HG02571 (cell line): ENCODE measurements at regions not wholly inside any gene's neighbourhood (a gene's known extent, or its start where the extent isn't known, plus 50 kb on each side); places are given as distances from the start of the nearest gene placed in this dataset.
A peak's percentile ranks its signal among the peaks of the same experiment; 100 is the strongest.

Experiments
- ATAC-seq: cut with Tn5 transposase; IDR thresholded peaks from one replicate; pipeline ENCODE4 v1.9.1; 2021; ENCODE audit warnings: mild to moderate bottlenecking, moderate library complexity; ENCODE audit not compliant: unreplicated experiment

- ATAC-seq, result no peak
These were observed 50.4 kb downstream of the RTL9 start for GRCh38 chrX:110408949-110409588.

DNA sequence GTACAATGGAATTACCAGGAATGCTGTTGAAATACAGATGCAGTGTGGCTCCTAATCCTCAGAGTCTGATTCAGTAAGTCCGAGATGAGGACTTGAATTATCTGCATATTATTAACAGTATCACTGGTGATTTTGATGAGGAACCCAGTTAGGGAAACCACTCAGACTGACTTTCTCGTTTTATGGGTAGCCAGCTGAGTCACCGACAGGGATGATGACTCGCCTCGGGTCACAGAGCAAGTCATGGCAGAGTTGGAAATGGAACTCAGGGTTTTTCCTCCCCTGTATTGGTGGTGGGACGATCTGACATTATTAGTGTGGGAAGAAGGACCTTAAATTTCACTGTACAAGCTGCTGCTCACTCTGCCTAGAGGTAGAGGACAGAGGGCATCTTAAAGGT lies 51.3 kb downstream of the RTL9 start:
- ATAC-seq, result no peak

- no peak for ATAC-seq
These were observed 52.0 kb downstream of the RTL9 start for GRCh38 chrX:110410603-110411002.

DNA sequence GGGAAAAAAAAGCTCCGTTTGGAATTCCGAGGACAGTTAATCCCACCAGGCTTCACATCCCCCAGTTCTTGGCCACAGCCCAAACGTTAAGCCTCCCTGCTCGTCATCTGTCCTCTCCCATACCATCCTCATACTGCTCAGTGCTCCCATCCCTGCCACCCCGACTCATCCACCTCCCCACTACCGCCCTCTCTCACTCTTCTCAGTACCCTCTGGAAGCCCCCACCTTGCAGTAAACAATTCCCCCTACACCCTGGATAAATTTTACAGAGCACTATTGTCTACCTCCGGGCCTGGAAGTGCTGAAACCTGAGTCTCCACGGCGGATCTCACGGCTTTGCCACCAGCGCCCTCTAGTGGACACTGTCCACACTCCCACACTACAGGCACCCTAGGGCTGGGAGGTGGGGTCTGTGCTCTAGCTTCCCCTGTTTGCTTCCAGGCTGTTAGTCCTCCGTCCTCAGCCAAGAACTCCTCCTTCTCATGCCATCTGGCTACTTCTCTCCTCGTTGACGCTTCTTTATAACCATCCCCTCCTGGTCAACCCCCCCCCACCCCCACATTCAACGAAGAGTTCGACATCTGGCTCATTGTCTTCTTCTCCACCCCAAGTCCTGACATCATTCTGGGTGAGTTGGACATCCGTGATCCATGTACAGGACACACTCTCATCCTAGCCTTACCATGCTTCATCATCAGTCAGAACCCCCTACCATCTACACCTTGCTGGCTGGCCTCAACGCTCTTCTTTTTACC lies 54.5 kb downstream of the RTL9 start:
- peak; percentile 69 for ATAC-seq

DNA sequence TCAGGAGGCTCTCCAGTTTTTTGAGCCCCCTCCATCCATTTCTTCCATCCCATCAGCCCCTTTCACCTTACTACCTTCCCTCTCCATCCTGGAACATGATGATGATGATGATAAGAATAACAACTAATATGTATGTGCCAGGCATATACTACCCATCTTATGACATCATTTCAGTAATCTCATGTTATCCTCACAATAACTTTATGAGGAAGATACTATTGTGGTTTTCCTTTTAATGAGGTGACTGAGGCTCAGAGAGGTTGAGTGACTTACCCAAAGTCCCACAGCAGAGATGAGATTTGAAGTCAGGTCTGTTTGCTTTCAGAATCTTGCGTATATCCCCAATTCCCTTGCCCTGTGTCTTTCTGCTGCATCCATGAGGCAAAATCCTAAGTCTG lies 55.1 kb downstream of the RTL9 start:
- ATAC-seq, result no peak

GRCh38 chrX:110414273-110414672 lies 55.6 kb downstream of the RTL9 start:
- peak; percentile 18 for ATAC-seq

- peak; percentile 57 for ATAC-seq
These were observed 56.2 kb downstream of the RTL9 start for GRCh38 chrX:110414679-110415439.

DNA sequence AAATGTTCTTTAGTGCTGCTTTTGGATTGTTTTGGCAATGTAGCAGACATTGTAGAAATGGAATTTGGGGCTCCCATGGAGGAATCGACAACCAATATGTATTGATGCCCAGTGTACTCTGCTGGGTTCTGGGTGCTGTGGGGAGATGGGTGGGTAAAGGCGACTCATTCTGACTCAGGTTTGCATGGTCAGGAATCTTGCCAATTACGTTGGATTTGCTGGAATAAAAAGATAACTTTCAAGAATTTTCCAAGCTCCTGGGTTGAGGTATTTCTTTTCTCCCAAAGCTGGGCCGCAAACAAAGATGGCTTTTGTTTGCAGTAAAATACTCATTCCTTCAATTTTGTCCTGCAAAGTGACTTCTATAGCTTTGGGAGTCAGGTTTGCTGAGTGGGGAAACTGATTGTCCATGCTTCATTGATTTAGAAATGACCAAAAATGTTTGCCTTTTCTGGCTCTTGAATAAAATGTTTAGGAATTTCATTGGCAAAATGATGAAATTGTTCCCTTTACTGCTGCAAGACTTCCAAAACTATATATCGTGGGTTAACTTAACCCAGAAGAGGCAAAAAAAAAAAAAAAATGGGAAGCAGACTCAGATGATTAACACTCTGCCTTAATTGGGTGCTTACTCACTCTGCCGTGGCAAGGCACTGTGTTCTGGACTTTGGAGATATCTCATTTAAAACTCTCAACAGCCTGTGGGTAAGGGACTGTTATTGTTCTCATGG lies 57.0 kb downstream of the RTL9 start:
- no peak for ATAC-seq

GRCh38 chrX:110417128-110417527 lies 58.5 kb downstream of the RTL9 start:
- ATAC-seq, result no peak

- no peak for ATAC-seq
These were observed 59.9 kb downstream of the RTL9 start for GRCh38 chrX:110418316-110419235.

DNA sequence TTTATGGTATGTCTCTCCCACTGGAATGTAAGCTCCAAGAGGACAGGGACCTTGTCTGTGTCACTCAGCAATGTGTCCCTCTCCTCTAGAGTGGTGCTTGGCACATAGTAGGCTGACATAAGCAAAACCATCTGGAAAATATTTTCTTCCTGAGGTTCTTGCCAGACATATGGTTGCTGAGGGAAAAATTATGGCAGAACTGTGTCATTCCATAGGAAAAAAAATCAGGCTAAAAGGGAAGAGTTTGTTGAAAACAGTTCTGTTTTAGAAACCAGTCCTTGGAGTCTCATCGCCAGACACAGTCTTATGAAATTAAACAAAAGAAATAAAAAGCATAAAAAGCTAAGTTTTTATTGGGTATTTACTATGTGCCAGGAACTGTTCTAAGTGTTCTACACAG lies 60.9 kb downstream of the RTL9 start:
- no peak for ATAC-seq

DNA sequence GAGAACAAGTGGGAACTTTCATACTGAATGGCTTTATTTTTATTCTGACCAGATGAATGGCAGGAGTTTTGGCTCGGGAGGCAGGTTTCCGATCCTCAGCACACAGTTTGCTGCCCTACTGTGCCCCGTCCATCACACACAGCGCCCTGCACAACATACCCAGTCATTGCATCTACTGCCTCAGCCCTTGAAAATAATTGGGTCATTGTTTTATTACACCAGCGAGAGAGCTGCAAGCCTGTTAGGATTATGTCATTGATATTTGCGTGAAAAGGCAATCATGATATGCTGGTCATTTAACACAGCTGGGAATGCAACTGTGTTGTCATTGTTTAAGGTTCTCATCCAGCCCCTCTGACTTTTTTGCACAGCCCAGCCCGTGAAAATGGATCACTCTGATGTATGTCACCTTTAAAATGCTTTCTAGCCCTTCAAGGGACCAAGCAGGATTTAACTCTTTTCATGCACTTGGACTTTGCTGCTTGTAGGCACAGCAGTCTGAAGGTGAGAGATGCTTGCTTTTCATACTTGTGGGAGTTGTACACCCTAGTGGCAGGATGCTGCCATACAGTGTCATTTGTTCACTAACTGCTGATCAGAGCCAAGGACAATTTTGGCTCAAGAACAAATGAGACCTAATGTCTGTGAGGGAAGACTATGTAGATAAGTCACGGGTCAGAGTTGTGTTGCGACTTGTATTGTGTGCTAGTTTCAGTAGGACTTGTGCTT lies 62.3 kb downstream of the RTL9 start:
- no peak for ATAC-seq

DNA sequence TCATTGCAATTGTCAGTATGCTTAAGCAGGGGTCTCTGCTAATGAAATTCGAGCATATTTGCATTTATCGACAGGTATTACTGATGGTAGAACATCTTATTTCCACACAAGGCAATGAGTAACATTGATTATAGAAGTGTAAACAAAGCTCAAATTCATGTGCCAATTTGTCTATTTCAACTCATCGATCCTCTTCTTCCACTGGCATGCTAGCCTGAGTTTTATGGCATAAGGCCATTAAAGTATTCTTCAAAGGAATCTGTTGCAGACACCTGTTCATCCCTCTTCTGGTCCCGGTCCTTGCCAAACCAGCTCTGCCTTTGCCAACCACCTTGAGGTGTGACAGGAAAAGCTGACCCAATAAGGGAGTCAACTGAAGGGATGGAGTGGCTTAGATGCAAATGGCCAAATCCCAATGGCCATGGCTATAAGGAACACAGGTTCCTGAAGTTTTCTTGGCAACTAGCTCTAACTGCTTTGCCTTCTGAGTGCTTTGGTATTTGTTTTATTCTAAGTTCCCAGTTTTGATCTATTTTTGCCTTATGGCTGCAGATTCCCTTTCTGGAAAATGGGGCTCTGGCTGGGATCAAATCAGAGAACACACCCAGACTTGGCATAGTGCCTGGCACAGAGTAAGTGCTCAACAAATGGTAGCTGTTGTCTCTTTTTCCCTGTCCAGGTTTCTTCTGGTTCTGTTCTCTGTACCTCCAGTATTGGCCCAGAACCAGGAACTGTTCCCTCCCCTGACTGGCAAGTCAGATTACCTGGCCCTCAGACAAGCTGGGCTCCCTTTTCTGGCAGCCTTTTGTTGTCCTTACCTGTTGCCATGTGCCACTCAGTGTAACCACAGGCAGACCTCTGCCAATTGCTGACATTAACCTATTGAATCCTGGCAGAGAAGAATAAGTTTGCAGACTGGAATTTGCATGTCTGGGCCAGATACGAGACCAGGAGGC lies 63.1 kb downstream of the RTL9 start:
- no peak for ATAC-seq

DNA sequence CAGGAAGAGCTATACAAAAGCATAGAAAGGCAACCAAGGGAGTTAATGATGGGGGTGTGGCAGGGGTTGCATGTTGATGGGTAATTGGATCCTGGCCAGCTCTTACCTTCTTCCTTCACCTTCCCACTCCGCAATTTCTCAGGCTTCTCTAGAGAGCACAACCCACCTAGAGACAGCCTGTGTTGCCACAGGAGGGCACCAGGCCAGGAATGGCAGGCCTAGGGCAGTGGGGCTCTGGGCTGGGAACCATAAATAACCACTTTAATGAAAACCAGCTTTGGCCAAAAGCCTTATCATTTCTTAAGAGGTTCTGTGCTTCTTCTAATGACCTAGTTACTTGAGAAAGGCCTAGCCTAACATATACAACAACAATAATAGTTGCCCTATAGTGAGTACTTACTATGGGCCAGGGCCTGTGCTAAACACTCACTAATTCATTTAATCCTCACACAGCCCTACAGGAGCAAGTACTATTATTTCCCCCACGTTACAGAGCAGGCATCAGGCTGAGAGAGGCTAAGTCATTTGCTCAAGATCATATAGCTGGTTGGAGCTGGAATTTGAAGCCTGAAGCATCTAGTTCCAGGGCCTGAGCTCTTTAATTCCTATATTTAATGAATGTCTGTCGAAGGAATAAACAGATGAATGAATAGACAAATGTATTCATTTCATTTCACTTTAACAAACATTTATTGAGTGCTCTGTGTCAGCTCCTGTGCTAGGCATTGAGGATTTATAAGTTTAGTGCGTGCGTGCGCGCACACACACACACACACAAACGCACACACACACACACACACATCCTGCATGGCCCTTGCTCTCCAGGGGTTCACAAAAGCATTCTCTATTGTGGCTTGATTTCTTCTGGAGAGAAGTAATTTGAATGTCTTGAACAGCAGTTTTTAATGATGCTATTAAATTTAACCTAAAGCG lies 66.8 kb downstream of the RTL9 start:
- ATAC-seq, result no peak

GRCh38 chrX:110426155-110426504 lies 67.5 kb downstream of the RTL9 start:
- ATAC-seq, result no peak

GRCh38 chrX:110427076-110427475 lies 68.4 kb downstream of the RTL9 start:
- no peak for ATAC-seq

DNA sequence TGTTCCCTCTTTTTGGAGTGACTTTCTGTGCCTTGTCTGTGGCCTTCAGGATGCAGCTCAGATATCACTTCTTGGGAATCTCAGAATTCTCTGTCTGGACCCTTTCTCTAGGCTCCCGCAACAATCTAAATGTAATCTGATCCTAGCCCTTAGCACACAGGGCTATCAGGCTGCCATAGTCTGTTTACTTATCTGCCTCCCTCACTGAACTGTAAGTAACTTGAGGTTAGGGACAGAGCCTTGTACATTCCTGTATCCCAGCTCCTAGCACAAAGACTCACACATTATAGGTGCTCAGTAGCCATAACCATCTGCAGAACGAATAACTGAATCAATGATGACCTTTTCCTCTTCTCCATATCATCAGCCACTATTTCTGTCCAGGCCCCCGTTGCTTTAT lies 69.5 kb downstream of the RTL9 start:
- no peak for ATAC-seq
